Stomach (tissue), 4 donors: ENCODE measurements at regions not wholly inside any gene's neighbourhood (a gene's known extent, or its start where the extent isn't known, plus 50 kb on each side); places are given as distances from the start of the nearest gene placed in this dataset.

Experiments
- EP300 ChIP-seq: sonication (generic); formaldehyde crosslinking; IDR thresholded peaks from one replicate; pipeline ENCODE4 v1.6.1; 2017; ENCODE audit warnings: antibody characterized with exemption
- POLR2A ChIP-seq, 4 donors: fragments of 450-650 bp; IDR thresholded peaks; one replicate each; pipeline ENCODE4 v1.6.1; 2016; ENCODE audit warnings: antibody characterized with exemption in 4 of 4, control low read depth in 2 of 4, mild to moderate bottlenecking in 1 of 4, moderate library complexity in 1 of 4
- POLR2AphosphoS5 ChIP-seq, 3 donors: sonication (generic); formaldehyde crosslinking; IDR thresholded peaks; one replicate each; pipeline ENCODE4 v1.6.1; 2016; ENCODE audit warnings: antibody characterized with exemption in 3 of 3
- TF ChIP-seq, protein P1 (sequence below), 7 experiments: fragments of 450-650 bp in 4 of 7; fragments of 200-600 bp in 3 of 7; sonication (generic) in 3 of 7; IDR thresholded peaks; one replicate each; pipeline ENCODE4 v1.5.1; 2016 to 2019; ENCODE audit warnings: antibody characterized with exemption in 7 of 7, control low read depth in 2 of 7, mild to moderate bottlenecking in 1 of 7

DNA sequence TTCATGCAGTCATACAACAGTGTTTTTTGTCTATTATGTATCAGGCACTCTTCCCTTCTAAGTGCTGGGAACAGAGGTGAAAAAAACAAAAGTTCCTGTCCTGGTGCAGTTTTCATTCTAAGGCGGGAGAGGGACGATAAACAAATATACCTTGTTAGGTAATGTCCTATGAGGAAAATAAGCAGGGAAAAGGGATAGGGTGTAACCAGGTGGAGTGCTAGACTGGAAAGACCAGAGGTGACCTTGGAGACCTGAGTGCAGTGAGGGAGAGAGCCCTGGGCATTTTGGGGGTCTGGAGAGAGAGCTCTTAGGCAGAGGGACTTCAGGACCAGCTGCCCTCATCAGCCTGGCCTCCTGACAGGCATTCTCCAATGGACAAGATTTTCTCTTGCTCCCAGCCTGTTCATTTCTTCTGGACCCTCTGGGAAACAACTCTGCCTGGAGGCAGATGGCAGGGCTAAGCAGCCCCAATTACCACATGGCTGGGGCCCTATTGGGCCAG lies 97.2 kb upstream of the TJP1 start:
- no peak for TF ChIP-seq POLR2AphosphoS5 (IDR thresholded peaks at IDR 0.05)
- TF ChIP-seq, protein P1, sequence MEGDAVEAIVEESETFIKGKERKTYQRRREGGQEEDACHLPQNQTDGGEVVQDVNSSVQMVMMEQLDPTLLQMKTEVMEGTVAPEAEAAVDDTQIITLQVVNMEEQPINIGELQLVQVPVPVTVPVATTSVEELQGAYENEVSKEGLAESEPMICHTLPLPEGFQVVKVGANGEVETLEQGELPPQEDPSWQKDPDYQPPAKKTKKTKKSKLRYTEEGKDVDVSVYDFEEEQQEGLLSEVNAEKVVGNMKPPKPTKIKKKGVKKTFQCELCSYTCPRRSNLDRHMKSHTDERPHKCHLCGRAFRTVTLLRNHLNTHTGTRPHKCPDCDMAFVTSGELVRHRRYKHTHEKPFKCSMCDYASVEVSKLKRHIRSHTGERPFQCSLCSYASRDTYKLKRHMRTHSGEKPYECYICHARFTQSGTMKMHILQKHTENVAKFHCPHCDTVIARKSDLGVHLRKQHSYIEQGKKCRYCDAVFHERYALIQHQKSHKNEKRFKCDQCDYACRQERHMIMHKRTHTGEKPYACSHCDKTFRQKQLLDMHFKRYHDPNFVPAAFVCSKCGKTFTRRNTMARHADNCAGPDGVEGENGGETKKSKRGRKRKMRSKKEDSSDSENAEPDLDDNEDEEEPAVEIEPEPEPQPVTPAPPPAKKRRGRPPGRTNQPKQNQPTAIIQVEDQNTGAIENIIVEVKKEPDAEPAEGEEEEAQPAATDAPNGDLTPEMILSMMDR (IDR thresholded peaks at IDR 0.05): no peak
- no peak for TF ChIP-seq POLR2A (IDR thresholded peaks at IDR 0.05)
- no peak for TF ChIP-seq EP300
